K562 (cell line): ENCODE measurements at regions not wholly inside any gene's neighbourhood (a gene's known extent, or its start where the extent isn't known, plus 50 kb on each side); places are given as distances from the start of the nearest gene placed in this dataset.

Source experiments
- ATAC-seq: fragments of 200-7000 bp; cut with Tn5 transposase; 3 replicates; pipeline ENCODE4 v1.9.1; 2020; ENCODE audit warnings: moderate library complexity
- BruUV-seq: library from RNA; stranded (reverse); fragments of 400-500 nt; replicated peaks from 2 replicates; lab custom pipeline; 2021; lab: Mats Ljungman, UMichigan
- CTCF ChIA-PET: fragments of 300-600 bp; formaldehyde crosslinking; extraction: SDS; loops from one replicate; lab custom pipeline; 2021; ENCODE audit warnings: low intra/inter-chr PET ratio; lab: Yijun Ruan, JAX
- POLR2A ChIA-PET: fragments of 300-600, 350-650 bp; sonication (Branson Sonifier 250); formaldehyde crosslinking; extraction: SDS; loops from one replicate; lab custom pipeline; 2021; ENCODE audit warnings: antibody characterized with exemption, inconsistent platforms; lab: Yijun Ruan, JAX
- DNase-seq, 4 experiments: peaks; one replicate each; pipeline versions ENCODE4 v3.0.0 to v3.0.0-alpha.2; 2011 to 2018; ENCODE audit warnings: low spot score in 3 of 4, mixed read lengths in 3 of 4; ENCODE audit errors: extremely low read depth in 1 of 4
- FAIRE-seq: peaks from 2 replicates; lab custom pipeline; 2011; peaks lifted over from hg19 to GRCh38; lab: Jason Lieb, UNC
- H2AFZ ChIP-seq: 2 replicates; pipeline ENCODE4 v1.6.0; 2011; ENCODE audit warnings: low read depth, low read length, control low read depth, inconsistent platforms
- H3K27ac ChIP-seq: fragments of 200-600 bp; 3 replicates; pipeline ENCODE4 v1.8.0; 2011; ENCODE audit warnings: low read depth, mild to moderate bottlenecking, control low read depth, inconsistent platforms, low read length, moderate library complexity, mixed read lengths; ENCODE audit errors: extremely low read depth
- H3K27me3 ChIP-seq, 2 experiments: fragments of 300-600 bp in 1 of 2; 2 replicates in 1 of 2; 3 replicates in 1 of 2; pipeline versions ENCODE4 v1.6.0 to v1.8.0; 2011; ENCODE audit warnings: inconsistent platforms in 2 of 2, low read length in 2 of 2, mild to moderate bottlenecking in 1 of 2, mixed read lengths in 1 of 2, moderate library complexity in 1 of 2; ENCODE audit not compliant: control insufficient read depth in 2 of 2, insufficient read depth in 2 of 2
- H3K36me3 ChIP-seq: fragments of 300-600 bp; 3 replicates; pipeline ENCODE4 v1.8.0; 2011; ENCODE audit warnings: mild to moderate bottlenecking, low read length, inconsistent platforms; ENCODE audit not compliant: control insufficient read depth, insufficient read depth
- H3K4me1 ChIP-seq, 2 experiments: fragments of 200-600 bp in 1 of 2; replicated peaks in 1 of 2; 2 replicates in 1 of 2; 3 replicates in 1 of 2; pipeline versions ENCODE4 v1.5.1 to v1.8.0; 2011; ENCODE audit warnings: inconsistent platforms in 2 of 2, low read length in 2 of 2, mild to moderate bottlenecking in 1 of 2, mixed read lengths in 1 of 2, moderate library complexity in 1 of 2; ENCODE audit not compliant: control insufficient read depth in 2 of 2, insufficient read depth in 2 of 2
- H3K4me2 ChIP-seq: 2 replicates; pipeline ENCODE4 v1.6.1; 2011; ENCODE audit warnings: low read length, control low read depth, inconsistent platforms, mixed read lengths; ENCODE audit not compliant: insufficient read depth
- H3K4me3 ChIP-seq: fragments of 200-600 bp; sonication (generic), shearing (Covaris generic); 2 replicates; pipeline ENCODE4 v1.5.1; 2016; ENCODE audit warnings: control low read depth, inconsistent platforms
- H3K79me2 ChIP-seq: fragments of 200-600 bp; 3 replicates; pipeline ENCODE4 v1.8.0; 2011; ENCODE audit warnings: low read length, inconsistent platforms; ENCODE audit not compliant: control insufficient read depth, insufficient read depth
- H3K9ac ChIP-seq, 2 experiments: 2 replicates each; pipeline versions ENCODE4 v1.6.0 to v1.6.1; 2011; ENCODE audit warnings: low read depth in 2 of 2, low read length in 2 of 2, control low read depth in 1 of 2, inconsistent platforms in 1 of 2, mild to moderate bottlenecking in 1 of 2, mixed read lengths in 1 of 2; ENCODE audit not compliant: insufficient read depth in 1 of 2
- H3K9me1 ChIP-seq: one replicate; pipeline ENCODE4 v1.6.0; 2011; ENCODE audit warnings: inconsistent platforms, mild to moderate bottlenecking, low read length, moderate library complexity; ENCODE audit not compliant: control insufficient read depth, insufficient read depth
- H3K9me3 ChIP-seq: replicated peaks from 2 replicates; pipeline ENCODE4 v1.5.1; 2011; ENCODE audit warnings: low read depth, low read length, inconsistent platforms; ENCODE audit not compliant: control insufficient read depth, insufficient read depth
- H4K20me1 ChIP-seq: replicated peaks from 2 replicates; pipeline ENCODE4 v1.6.1; 2011; ENCODE audit warnings: low read length, inconsistent platforms, mixed read lengths; ENCODE audit not compliant: control insufficient read depth, insufficient read depth
- GTF2B ChIP-seq: IDR thresholded peaks from 2 replicates; pipeline ENCODE4 v1.6.1; 2011; ENCODE audit not compliant: insufficient read length; ENCODE audit errors: extremely low read depth
- HIVEP1 ChIP-seq: fragments of 250-450 bp; sonication (Bioruptor Pico); IDR thresholded peaks from 2 replicates; pipeline ENCODE4 v1.4.0; 2020; ENCODE audit warnings: mild to moderate bottlenecking
- MXD1 ChIP-seq: fragments of 250-450 bp; sonication (Bioruptor Pico); IDR thresholded peaks from 2 replicates; pipeline ENCODE4 v1.8.0; 2021; ENCODE audit warnings: borderline replicate concordance, mild to moderate bottlenecking, moderate library complexity; ENCODE audit not compliant: poor library complexity, severe bottlenecking
- NFE2L1 ChIP-seq: fragments of 450-650 bp; IDR thresholded peaks from 2 replicates; pipeline ENCODE4 v1.6.1; 2016; ENCODE audit warnings: missing genetic modification characterization, low read depth, mild to moderate bottlenecking, missing compliant biosample characterization, moderate library complexity, borderline replicate concordance
- PHTF2 ChIP-seq: fragments of 250-450 bp; sonication (Bioruptor Pico); IDR thresholded peaks from 2 replicates; pipeline ENCODE4 v1.5.0; 2021; ENCODE audit warnings: mild to moderate bottlenecking
- SIN3B ChIP-seq: fragments of 450-650 bp; IDR thresholded peaks from 2 replicates; pipeline ENCODE4 v1.6.1; 2017; ENCODE audit warnings: low read depth, mild to moderate bottlenecking, moderate library complexity
- TFAP4 ChIP-seq: sonication (generic); formaldehyde crosslinking; IDR thresholded peaks from 2 replicates; pipeline ENCODE4 v1.8.0; 2022; ENCODE audit warnings: missing genetic modification reagents, mild to moderate bottlenecking, moderate library complexity, borderline replicate concordance
- ZEB2 ChIP-seq: fragments of 450-650 bp; IDR thresholded peaks from 2 replicates; pipeline ENCODE4 v1.6.1; 2016
- ZNF57 ChIP-seq: fragments of 450-650 bp; formaldehyde crosslinking; IDR thresholded peaks from 2 replicates; pipeline ENCODE4 v1.4.0; 2020; ENCODE audit warnings: mild to moderate bottlenecking, moderate library complexity
- ZNF699 ChIP-seq: fragments of 250-450 bp; sonication (Bioruptor Pico); IDR thresholded peaks from 2 replicates; pipeline ENCODE4 v1.8.0; 2021; ENCODE audit warnings: mild to moderate bottlenecking, moderate library complexity; ENCODE audit not compliant: insufficient replicate concordance
- WGBS: fragments of 100-300 bp; shearing (Covaris generic); methylation state at CpG from one replicate; pipeline ENCODE4 v1.1.6; 2016; ENCODE audit warnings: low coverage, mixed read lengths; ENCODE audit not compliant: insufficient coverage; ENCODE audit errors: missing lambda C conversion rate; 5-methylcytosine and 5-hydroxymethylcytosine counted together
- in situ Hi-C: fragments of 300-500 bp; cut with MboI; formaldehyde crosslinking; loops from 4 replicates; pipeline ENCODE4 v1.15.0; 2018; ENCODE audit warnings: inconsistent platforms, mixed read lengths
- intact Hi-C: fragments of 100-400 bp; cut with micrococcal nuclease; formaldehyde crosslinking; loops from 2 replicates; pipeline ENCODE4 v1.14.2; 2022

- no peak for TF ChIP-seq TFAP4 (CRISPR knock-in tag)
- TF ChIP-seq ZEB2, result no peak
- no peak for TF ChIP-seq SIN3B
- TF ChIP-seq NFE2L1, result no peak
- no peak for TF ChIP-seq ZNF699
- no peak for TF ChIP-seq PHTF2 (CRISPR knock-in tag)
- no peak for TF ChIP-seq ZNF57 (CRISPR knock-in tag)
Measured at GRCh38 chr1:4341421-4341820, 313.0 kb upstream of the AJAP1 start (continued).

DNA sequence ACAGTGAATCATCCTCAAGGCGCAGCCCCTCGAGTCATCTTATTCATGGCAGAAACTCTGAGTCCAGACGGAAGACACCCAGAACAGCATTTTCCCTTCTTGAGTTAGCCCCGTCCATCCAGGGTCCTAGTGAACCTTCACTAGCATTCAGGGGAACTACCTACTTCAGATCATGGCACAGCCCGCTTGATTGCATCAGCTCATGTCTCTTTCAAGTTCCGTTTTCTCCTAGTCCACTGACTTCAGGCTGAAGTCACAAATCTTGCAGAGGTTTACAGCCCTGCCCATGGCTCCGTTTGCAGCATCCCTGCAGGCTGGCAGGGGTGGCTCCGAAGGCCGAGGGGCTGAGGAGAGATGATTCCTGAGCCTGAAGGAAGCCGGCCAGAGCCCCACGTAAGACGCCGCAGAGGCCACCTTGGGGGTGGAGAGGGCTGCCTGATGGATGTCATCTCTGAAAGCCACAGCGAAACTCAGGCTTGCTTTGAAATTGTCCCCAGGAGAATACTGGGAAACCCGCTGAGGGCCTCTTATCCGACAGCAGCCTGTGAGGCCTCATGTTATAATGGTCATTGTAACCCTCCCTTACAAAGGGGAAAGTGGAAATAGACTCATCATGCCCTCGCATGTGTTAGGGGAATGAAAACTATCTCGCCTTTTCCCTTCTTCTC is 310.2 kb upstream of the AJAP1 start:
- H3K9me1 ChIP-seq, result no peaks in the 10 kb centered on the region
- WGBS, result under 1% methylated on average over 18 of the region's 18 CpGs
- H4K20me1 ChIP-seq, result no peaks in the 10 kb centered on the region
- no peak for FAIRE-seq
- no peak for TF ChIP-seq HIVEP1 (CRISPR knock-in tag)
- no peak for TF ChIP-seq GTF2B
- no peak for TF ChIP-seq MXD1 (CRISPR knock-in tag)
- intact Hi-C loops, result no loop called here
- no peak for DNase-seq
- no peak overlapping the region for H3K9ac ChIP-seq
- in situ Hi-C loops, result no loop called here
- no peaks in the 10 kb centered on the region for H3K4me1 ChIP-seq
- no peak overlapping the region for H3K27ac ChIP-seq
- no peaks in the 10 kb centered on the region for H3K79me2 ChIP-seq
- H3K4me2 ChIP-seq, result no peak overlapping the region
- no peaks in the 10 kb centered on the region for H3K9me3 ChIP-seq
- ChIA-PET POLR2A (interaction anchor here (0.6 kb wide), 1 partner anchor 548 kb away, joined by 3 read pairs; no protein-coding TSS in a partner anchor), CTCF (no interaction called here)
- H3K4me3 ChIP-seq, result no peak overlapping the region
- H3K36me3 ChIP-seq, result no peaks in the 10 kb centered on the region
- H2AFZ ChIP-seq, result no peak overlapping the region
- ATAC-seq, result no peak
- no peaks in the 10 kb centered on the region for H3K27me3 ChIP-seq
- no TSS peak for BruUV-seq
